ENCODE measurements at regions not wholly inside any gene's neighbourhood (a gene's known extent, or its start where the extent isn't known, plus 50 kb on each side); places are given as distances from the start of the nearest gene placed in this dataset.
A peak's percentile ranks its signal among the peaks of the same experiment; 100 is the strongest.

DNA sequence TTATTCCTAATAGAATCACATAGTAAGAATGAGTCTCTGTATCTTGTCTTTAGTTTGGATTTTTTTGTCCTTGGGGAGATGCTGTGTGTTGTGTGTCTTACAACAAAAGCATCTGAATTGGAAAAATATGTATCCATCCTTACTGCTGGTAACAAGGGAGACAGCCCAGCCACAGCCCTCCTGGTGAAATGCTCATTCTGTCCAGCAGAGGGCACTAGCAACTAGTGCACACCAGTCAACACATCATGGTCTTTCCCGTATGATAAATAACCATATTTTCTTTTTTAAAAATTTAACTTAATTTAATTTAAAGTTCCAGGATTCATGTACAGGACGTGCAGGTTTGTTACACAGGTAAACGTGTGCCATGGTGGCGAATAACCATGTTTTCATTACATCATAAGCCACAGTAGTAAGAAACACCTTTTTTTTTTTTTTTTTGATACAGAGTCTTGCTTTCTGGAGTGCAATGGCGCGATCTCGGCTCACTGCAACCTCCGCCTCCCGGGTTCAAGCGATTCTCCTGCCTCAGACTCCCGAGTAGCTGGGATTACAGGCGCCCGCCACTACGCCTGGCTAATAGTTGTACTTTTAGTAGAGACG lies 245.1 kb downstream of the PTBP2 start:
- peak; percentile 81 for FAIRE-seq

DNA sequence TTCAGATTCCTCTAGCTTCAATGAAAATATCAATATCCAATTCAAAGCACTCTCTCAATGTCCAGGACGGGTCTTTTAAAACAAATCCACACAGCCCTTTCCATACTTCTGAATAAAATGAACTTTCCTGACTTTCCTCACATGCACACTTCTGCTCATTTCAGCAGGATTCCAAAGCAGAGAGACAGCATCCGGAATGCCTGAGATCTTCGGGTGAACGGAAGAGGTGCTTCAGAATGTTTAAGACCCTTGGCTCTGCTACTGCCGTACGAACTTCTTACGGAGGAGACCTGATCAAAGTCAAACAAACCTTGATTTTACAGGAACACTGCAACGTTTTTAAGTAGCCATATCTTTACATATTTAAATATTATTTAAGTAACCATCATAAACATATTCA lies 245.7 kb downstream of the PTBP2 start:
- FAIRE-seq: no peak

DNA sequence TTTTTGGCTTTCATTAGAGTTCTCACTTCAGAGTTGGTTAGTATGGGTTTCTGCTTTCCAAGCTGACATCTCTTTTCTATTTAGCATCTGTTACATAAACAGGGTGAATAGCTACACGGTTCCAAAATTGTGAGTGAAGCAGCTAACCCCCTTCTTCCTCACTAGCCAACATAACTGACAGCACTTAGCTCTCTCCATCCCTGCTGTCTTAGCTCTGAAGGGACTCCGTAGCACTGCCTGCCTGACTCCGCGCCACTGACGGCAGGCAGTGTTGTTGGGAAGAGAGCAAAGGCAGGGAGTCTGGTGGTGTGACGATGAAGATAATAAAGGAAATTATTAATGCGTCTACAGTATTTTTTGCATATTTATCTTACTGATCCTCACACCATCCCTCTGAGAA lies 247.0 kb downstream of the PTBP2 start:
- no peak for FAIRE-seq

DNA sequence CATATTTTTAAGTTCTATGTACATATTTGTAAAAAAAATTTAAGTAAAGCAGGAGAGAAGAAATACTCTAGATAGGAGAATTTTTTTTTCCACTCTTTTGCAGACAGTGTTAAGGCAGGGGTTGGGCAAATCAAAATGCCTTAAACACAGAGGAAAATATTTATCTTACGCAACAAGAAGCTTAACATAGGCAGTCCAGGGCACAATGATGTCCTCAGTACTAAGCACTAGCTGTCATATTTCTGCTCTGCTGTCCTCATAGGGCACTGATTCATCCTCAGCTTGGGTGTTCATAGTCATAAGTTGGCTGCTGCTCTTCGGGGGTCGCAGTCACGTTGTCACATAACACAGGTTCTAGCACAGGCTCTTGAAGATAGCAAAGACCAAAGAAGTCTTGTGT lies 247.4 kb downstream of the PTBP2 start:
- FAIRE-seq: no peak

DNA sequence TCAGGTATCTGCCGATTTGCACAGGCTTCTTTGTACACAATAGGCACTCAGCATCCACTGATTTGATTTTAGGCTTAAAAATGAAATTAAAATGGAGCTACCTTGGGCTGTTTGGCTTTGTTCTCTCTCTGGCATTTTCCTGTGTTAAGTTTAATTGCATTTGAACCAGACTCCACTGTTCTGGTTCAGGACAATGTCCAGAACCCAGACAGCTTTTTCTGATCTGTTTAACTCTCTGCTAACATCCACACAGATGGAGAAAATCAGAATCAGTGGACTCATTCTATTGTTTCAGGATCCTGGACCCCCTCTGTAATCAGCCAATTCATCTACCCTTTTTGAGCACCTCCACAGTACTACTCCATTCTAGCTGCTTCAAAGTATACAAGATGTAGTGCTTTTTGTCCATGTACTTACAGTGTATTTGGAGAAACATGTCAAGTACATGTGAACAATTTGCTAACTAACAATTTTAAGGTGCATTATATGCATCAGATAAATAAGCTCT lies 248.1 kb downstream of the PTBP2 start:
- FAIRE-seq: no peak

DNA sequence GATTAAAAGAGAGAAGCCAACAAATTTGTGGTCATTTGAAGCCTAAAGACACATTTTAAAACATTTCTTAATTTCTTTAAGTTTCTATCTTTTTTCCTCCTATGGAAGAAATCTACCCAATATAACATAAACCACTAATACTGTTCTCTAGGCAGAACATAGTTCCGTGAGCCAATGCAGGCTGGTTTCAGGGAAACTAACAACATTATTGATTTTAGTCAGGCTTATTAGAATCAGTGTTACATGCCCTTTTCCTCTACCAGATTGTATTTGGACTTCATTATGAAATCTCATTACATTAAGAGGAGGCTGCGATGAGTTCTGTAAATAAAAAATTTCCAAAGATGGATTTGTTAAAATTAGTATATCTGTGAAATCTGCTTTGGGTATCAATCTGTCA lies 249.9 kb downstream of the PTBP2 start:
- FAIRE-seq: no peak

DNA sequence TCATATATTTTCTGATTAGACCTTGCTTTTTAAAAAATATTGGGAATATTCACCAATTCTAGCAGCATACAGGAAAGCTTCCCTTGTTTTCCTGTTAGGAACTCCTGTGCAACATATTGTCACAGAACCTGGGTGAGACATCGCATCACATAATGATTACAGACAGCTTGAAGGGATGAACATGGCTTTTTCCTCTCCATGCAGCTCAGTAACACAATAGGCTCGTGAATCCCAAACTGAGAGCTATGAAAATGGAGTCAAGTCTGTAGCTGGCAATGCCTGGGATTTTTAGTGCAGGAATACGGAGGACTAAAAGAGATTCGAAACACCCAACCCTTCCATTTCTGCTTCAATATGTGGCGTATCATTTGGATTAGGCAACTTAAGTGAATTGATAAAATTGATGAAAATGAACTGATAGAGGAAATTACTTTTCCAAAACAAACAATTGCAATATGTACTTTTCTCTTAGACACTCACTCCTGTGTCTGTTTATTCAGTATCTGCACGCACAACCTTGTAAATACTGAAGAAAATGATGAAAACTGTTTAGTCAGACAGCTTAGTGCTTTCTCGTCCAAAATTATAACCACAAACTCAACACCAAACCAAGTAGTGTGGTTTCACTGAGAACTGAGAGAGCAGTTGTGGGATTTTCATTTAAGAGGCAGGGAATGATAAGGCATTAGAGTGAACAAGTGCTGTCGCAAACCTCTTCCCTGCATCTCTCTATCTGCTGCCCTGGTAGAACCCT lies 250.4 kb downstream of the PTBP2 start:
- no peak for FAIRE-seq

DNA sequence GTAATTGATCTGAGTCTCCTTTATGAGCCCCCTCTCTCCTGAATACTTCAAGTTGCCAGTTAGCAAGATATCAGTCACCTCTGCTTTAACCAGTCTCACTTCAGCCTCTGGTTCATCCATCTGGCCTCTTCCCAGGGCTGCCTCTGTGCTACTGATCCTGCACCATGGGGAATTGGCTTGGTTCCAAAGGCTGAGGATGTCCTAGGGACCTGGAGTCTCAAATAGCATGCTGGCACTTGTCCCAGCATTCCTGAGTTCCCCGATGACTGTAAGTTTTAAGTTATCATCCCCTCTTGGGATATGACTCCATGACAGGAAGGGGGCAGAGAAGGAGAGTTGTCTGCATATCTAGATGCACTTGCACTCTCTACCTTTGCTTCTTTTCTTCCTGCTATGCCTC lies 252.0 kb downstream of the PTBP2 start:
- no peak for FAIRE-seq

DNA sequence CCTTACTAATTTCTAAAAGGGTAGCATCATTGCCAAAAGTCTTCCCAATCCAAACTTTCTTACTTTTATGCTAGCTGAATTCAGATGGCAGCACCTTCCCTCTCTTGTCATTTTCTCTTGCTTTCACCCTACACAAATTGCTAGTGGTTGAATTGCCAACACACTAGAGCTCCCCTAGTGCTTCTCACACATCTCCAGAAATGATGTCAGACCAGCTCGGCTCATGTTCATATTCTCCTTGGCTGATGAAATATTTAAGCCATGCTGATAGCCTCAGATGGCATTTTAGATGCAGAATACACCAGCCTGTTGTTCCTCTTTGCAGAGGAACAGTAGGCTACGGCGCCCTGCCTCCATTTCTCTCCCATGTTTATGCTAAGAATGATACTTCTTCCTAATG lies 256.9 kb downstream of the PTBP2 start:
- no peak for FAIRE-seq

DNA sequence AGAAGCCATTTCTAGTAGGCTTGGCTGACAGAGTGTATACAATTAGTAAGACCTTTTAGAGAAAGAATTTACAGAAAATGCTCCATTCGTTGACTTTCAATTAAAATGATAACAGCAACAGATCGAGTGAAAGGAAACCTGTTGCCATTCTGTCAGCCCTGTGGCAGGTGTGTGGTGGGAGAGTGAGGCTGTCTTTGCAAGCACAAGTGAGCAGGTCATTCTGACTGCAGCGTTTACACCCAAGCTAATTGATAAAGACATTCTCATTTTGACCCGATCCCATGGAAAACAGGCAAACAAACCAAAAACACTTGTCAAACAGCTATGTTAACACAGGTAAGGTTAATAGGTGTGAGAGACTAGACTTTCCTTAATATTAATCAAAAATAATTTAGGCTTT lies 257.3 kb downstream of the PTBP2 start:
- no peak for FAIRE-seq

DNA sequence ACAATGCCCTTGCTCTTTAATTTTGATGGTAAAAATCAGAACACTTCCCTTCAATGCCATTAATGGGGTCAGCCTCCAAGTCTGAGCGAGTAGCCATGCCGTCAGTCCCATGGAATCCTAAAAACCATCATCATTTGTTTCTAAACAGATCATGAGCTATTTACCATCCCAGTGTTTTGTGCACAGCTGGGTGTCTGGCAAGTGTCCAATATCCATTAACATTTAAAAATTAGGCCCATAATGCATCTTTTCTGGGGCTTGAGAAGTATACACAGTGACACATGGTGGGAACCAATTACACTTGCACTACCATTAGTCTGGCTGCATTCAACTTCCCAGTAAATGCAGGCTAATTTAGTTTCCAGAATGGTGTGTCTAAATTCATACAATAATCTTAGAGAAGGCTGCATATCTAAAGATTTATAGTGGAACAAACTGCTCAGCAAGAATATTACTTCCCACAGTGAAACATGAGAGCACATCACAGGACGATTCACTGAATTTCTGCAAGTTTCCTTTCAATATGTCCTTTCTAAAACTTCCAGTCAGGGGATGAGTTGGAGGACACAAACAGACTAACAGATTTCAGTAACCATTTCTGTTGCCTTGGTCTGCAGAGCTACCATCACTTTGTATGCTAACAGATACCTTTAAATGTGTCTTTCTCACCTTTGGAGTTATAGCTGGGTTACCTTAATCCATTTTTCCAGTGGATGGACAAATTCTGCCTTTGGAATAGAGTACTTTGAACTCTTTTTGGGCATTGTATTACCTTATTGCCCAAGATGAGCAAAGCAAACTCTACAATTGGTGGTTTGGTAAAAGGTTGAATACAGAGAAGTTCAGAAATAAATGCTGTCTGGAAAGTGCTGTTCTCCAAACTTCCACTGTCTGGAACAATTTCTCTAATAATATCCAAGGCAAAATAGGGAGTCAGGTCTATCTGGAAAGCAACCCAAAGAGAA lies 258.0 kb downstream of the PTBP2 start:
- no peak for FAIRE-seq

DNA sequence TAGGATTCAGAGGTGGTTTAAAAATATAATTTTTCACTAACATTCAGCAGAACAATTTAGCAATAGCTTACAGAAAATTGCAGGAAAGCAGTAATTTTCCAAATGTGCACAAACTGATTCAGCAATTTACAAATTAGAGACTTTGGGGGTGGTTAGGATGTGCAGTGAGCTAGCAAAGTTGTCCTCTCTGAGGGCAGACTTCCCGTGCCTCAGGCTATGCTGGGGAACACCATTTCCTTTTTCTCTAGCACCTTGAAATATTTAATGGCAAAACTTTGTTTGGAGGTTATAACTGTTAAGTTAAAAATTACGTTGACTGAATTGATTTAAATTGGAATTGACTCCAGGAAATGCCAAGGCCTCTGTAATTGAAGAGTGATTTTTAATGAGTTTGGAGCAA lies 258.9 kb downstream of the PTBP2 start:
- no peak for FAIRE-seq

DNA sequence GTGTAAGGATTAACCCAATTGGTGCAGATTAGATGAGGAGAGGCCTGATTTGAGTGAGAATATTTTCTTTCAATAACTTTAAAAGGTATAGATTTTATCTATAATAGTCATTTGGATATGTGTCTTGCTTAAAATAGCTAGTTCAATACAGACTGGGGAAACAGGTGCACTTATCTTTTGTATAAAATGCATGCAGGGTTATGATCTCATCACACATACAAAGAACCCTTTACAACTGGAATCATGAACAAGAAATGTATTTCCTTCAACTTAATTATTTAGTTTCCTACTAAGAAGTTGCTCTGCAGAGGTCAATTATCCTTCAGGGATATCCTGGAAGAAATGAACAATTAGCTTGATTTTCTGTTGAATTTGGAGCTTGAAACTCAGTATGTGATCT lies 259.6 kb downstream of the PTBP2 start:
- FAIRE-seq: no peak

DNA sequence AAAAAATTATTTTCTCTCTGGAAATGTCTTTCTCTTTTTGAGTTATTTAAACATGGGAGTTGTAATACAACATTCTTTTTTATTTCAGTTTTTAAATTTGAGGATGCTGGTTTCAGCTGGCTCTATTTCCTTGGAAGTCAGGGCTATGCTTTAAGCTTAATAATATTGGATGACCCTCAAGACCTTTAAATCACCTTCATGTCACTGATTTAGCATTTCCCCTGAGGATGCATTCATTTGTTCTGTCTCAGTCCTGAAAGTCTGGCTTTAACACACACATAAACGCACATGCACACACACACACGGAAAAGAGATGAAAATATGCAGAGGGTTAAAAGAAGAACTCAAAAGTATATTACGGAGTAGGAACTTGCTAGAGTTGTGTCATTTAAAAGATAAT lies 260.5 kb downstream of the PTBP2 start:
- no peak for FAIRE-seq

DNA sequence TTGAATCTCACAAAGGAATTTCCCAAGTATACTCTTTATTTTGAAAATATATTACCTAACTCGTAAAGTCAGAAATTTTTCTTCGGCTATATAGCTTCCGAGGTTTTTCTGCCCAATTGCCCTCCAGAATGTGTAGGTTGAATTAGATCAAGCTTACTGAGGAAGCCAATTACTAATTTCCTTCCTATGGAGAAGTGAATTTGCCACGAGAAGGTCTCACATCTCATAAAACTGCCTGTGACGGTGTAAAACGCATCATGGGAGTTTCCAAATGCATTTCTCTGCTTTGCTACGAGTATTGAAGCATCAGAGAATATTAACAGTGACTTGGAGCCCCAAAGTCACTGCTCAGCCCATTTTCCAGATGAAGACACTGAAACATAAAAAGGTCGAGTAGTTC lies 262.3 kb downstream of the PTBP2 start:
- FAIRE-seq: no peak

DNA sequence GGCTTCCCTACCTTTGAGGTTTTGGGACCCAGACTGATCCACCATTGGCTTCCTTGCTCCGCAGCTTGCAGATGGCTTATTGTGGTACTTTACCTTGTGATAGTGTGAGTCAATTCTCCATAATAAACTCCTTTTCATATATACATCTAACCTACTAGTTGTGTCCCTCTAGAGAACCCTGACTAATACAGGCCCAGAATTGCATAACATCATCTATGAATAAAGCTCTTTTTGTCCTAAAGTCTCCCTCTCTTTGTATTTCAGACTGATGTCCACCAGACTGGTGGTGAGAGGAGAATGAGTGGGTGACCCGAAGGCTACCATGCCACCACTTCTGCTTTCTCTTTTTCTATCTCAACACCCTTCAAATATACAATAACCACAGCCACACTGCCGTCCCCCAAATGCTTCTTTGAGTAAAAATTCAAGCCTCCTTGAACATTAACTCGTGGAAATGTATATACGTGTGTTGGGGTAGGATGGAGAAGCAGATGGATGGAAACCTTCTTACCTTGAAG lies 265.7 kb downstream of the PTBP2 start:
- FAIRE-seq: no peak

DNA sequence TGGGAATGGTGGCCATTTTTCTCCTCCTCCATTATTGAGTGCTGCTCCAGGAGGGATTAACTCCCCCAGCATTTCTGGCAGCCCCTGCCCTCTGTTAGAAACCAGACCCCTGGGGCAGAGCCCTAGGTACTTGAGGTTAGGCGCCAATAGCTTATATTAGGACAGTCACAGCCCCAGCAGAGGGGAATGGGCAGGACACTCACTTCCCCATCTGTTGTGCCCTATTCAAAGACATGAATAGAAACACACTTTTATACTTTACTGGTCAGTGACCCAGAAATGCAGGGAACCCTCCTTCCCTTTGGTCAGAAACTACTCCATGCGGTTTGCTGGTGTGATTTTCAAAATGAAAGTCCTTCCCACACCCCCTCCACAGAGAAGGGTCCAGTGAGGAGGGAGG lies 267.7 kb downstream of the PTBP2 start:
- no peak for FAIRE-seq

DNA sequence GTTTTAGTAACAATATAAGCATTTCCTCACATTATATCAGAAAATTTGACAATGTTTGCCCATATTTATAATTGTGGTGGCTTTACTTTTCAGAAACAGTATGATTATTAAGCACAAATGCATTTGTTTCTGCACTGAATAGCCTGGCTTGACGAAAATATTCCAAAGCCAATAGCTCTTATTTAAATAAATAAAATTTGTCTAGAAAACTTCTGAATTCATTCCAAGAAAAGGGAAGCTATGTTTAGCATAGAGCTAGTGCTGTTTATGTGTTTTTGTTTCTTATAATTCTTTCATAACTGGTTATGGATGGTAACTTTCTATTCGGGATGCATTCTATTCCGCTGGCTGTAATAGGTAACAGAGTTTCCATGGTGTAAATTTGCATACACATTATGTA lies 268.6 kb downstream of the PTBP2 start:
- no peak for FAIRE-seq

DNA sequence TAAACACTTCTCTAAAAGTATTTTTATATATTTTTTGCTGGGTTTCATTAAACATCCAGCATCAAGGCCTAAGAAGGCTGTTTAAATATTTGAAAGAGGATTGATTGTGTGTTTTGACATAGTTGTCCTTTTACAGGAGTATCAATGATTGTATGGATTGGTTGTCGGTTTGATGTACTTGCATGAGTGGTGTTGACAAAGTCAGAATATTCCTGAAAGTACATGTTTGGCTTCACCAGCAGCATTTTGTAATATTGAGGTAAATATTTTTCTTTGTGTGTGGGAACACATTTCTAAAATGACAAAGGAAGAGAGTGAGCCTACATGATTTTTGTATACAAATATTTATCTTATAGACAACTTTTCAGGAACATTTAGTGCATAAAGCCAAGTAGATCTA lies 269.7 kb downstream of the PTBP2 start:
- FAIRE-seq: no peak

DNA sequence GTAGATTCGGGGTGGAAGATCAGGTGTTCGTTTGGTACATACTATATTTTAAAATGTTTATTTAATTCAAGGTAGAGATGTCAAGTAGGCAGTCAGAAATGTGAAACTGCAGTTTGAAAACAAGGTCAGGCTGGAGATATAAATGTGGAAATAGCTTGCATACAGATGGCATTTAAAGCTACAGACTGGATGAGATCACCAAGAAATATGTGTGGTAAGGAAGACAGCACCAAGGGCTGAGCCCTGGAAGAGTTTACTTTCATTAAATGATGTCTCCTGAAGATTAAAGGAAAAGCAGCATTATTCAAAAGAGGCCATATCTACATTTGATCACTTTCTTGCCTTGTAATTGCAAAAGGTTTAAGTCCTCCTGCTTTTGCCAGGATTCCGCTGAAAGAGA lies 271.3 kb downstream of the PTBP2 start:
- no peak for FAIRE-seq

DNA sequence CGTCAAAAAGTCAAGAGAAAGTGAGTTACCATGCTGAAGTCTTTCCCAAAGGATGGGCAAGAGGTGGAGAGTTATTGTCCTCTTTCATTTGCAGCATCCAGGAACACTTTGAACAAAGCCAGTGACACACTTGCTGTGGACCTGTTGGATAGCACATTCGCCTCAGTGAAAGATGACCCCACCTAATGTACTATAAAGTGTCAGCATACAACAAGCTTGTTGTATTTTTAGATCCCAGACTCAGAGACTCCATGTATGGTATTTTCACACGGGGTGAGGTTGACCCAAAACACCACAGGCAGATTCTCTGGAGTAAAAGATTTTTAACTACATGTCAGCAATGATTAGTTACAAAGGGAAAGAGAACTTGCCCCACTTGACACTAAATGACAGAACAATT lies 273.8 kb downstream of the PTBP2 start:
- FAIRE-seq: no peak

DNA sequence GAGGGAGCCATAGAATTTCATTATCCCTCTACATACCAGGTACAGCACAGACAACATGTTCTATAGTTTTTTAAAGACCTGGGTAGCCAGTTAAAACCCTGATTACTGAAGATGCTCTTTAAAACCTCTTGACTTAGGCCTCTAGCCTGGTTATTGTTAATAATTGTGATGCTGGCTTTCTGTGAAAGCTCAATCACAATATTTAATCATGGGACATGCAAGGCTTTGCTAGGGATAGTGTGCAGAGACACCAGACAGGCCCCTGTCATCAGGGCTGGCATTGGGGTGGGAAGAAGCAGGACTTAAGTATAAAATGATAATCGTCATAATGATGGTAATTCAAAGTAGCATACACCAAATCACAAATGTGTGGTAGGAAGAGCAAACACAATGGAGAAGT lies 274.4 kb downstream of the PTBP2 start:
- FAIRE-seq: no peak

DNA sequence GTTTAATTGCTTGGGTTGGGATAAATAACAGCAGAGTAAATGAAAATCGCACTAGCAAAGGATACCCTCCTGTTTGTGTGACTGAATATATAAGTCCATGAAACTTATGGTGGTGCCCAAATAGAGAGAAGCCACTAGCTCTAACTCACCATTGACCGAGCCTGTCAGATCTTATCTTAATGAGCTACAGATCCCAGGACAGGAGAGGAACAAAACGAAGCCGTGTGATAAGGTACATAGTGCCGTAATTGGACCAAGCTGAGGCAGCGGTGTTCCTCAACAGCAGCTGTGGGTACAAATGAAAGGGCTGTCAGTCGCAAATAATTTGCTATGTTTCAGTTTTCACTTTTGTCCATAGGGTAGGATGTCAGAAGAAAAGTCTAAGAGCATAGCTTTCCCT lies 276.1 kb downstream of the PTBP2 start:
- no peak for FAIRE-seq

Data from endometrium (tissue), 2 donors.